ENCODE measurements at regions not wholly inside any gene's neighbourhood (a gene's known extent, or its start where the extent isn't known, plus 50 kb on each side); places are given as distances from the start of the nearest gene placed in this dataset.
"Not testable (repeated sequence)": the region's sequence is repeated elsewhere in the genome, so short reads cannot be mapped to it uniquely, and the experiment has no call there.

DNA sequence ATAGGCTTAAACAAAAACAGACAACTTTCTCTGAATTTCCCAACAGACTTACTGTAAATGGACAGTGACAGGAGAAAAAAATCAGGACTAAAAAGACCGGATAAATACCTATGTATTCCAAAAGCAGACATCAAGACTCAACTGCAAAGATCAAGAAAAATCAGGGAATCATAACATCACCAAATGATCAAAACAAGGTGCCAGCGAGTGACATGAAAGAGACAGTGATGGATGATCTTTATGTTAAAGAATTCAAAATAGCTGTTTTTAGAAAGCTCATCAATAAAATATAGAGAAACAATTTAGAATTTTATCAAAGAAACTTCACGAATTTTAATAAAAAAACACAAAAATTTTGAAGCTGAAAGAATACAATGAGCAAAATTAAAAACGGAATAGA lies 952.5 kb upstream of the ATXN7L3B start:
- DNase-seq: no peak

- no peak for DNase-seq
Observed at GRCh38 chr12:73589220-73589619, 948.4 kb upstream of the ATXN7L3B start.

- DNase-seq: no peak
Observed at GRCh38 chr12:73598626-73599025, 939.0 kb upstream of the ATXN7L3B start.

DNA sequence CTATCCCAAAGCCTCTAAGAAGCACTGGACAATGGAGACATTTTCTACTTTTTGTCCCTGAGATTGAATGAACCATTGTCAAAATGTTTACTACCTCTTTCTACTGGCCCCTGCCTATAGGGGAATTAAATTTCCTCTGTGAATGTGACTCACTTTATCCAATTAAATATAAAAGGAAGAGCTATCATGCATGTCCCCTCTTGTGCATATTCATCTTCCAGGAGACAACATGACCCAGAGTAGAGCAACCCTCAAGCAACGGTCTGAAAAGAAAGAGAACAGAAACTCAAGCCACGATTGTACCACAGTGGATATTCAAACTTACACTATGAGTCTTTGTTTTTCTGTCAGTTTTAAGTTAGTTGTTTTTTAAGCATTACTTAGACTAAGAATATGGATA lies 938.4 kb upstream of the ATXN7L3B start:
- no peak for DNase-seq

- DNase-seq: not testable (repeated sequence)
Observed at GRCh38 chr12:73605925-73606324, 931.7 kb upstream of the ATXN7L3B start.

- no peak for DNase-seq
Observed at GRCh38 chr12:73612551-73612950, 925.1 kb upstream of the ATXN7L3B start.

GRCh38 chr12:73623421-73623820 lies 914.2 kb upstream of the ATXN7L3B start:
- DNase-seq: no peak

GRCh38 chr12:73625226-73625625 lies 912.4 kb upstream of the ATXN7L3B start:
- no peak for DNase-seq

GRCh38 chr12:73629171-73629570 lies 908.5 kb upstream of the ATXN7L3B start:
- DNase-seq: no peak

- DNase-seq: no peak
Observed at GRCh38 chr12:73629893-73630831, 907.5 kb upstream of the ATXN7L3B start.

GRCh38 chr12:73632191-73632590 lies 905.4 kb upstream of the ATXN7L3B start:
- DNase-seq: no peak

GRCh38 chr12:73632661-73633060 lies 905.0 kb upstream of the ATXN7L3B start:
- DNase-seq: no peak

GRCh38 chr12:73639397-73639796 lies 898.2 kb upstream of the ATXN7L3B start:
- not testable (repeated sequence) for DNase-seq

DNA sequence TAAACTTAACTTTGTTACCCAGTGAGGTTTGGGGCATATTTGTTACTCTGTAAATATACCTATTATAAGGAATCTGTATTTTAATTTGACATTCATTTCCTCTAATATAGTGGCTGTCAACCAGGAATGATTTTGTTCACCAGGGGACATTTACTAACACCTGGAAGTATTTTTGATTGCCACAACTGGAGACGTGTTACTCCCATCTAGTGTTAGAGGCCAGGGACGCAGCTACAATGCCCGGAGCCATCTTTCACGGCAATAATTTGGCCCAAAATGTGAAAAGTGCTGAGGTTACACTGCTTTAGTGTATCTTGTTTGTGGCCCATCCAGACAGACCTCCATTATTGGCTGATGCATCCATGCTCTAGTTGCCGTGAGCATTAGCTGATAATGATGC lies 881.3 kb upstream of the ATXN7L3B start:
- no peak for DNase-seq

DNA sequence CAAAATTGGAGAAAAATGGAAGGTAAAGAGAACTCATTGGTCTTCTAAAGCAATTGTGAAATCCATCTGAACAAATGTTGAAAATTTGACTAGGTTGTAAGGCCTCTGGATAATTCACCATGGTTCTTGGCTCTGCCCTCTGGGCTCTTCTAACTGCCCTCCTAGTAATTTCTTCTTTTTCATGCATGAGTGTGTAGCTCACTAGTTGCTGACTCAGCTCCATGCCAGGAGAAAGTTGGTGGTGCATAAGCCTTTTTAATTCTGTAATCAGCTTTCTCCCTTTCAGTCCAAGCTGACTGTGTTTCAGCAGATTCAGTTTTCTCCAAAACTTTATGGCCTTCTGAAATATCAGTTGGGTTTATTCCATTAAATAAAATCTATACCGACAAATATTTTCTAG lies 877.8 kb upstream of the ATXN7L3B start:
- no peak for DNase-seq

GRCh38 chr12:73665193-73665592 lies 872.4 kb upstream of the ATXN7L3B start:
- DNase-seq: no peak

DNA sequence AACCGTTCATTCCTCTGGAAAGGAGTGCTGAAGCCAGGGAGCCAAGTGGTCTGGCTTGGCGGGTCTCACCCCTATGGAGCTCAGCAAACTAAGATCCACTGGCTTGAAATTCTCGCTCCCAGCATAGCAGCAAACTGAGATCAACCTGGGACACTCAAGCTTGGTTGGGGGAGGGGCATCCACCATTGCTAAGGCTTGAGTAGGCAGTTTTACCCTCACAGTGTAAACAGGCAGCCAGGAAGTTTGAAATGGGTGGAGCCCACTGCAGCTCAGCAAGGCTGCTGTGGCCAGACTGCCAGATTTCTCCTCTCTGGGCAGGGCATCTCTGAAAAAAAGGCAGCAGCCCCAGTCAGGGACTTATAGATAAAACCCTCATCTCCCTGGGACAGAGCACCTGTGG lies 866.1 kb upstream of the ATXN7L3B start:
- DNase-seq: not testable (repeated sequence)

DNA sequence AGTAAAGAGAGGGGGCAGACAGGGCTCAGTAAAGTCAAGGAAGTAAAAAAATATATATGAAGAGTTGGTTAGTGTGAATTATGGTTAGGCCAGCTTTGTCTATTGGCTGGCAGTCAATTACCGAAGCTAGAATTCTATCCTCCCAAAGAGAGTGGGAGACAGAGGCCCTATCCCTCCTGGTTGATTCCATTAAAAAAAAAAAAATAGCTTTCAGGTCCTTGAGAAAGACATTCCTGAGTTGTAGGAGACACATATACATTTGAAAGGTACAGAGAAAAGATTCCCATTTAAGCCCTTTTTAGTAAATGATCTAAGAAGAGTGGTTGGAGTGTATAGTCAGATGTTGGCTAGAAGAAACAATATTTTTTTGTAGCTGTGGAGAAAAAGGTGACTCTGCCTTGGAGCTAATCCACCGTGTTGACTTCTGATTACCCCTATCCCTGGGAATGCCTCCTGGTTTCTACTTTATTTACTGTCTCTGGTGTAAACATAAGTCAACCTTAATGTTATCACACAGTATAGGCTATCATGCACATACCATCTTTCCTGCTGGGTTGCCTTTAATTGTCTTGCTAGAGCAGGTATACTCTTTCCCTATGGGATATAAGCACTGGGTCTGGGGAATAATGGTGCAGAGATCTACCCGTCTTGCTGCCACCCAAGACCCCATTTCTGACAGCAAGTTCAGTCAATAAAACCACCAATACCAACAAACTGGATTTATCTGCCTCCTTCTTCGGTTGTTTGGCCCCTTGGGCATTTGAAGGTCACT lies 859.9 kb upstream of the ATXN7L3B start:
- DNase-seq: no peak

DNA sequence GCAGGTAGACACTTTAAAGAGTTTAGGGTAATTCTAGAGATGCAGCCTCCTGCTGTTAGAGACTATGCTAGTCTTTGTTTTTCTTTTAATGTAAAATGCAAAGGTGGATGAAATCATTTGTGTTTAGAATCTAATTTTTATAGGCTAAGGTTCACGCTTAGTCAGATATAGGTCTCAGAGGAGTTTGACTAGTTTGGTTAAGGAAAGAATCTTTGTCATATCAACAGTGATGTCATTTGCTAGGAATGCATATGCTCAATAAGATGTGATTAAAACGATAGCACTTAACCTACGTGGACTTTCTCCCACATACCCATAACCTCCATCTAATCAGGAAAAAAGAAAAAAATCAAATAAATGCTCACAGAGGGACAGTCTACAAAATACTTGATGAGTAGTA lies 859.3 kb upstream of the ATXN7L3B start:
- no peak for DNase-seq

GRCh38 chr12:73699318-73699717 lies 838.3 kb upstream of the ATXN7L3B start:
- no peak for DNase-seq

DNA sequence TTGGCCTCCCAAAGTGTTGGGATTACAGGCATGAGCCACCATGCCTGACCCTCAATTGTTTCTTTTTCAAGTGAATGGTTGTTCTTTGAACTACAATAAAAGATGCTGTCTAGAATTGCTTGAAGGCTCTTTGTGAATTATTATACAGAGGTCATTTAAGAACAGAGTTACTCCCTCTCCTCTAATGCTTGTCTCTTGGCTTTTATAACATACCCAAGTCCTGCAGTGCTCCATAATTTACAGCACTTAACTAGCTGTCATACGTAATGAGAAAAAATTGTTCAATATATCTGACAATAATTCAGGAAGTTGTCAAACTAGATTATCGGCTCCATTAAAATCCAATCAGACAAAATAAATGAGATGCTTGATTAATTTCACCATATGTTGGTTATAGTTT lies 823.0 kb upstream of the ATXN7L3B start:
- DNase-seq: no peak

GRCh38 chr12:73716143-73716542 lies 821.5 kb upstream of the ATXN7L3B start:
- not testable (repeated sequence) for DNase-seq

DNA sequence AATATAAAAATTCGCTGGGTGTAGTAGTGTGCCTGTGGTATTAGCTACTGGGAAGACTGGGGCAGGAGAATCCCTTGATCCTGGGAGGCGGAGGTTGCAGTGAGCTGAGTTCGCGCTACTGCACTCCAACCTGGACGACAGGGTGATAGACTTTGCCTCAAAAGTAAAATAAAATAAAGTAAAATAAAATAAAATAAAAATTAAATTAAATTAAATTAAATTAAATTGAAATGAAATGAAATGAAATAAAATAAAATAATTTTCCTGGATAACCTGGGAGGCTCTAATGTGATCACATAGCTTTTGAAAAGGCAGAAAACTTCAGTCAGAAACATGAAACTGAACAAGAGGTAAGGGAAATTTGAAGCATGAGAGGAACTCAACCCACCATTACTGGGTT lies 818.4 kb upstream of the ATXN7L3B start:
- DNase-seq: no peak

DNA sequence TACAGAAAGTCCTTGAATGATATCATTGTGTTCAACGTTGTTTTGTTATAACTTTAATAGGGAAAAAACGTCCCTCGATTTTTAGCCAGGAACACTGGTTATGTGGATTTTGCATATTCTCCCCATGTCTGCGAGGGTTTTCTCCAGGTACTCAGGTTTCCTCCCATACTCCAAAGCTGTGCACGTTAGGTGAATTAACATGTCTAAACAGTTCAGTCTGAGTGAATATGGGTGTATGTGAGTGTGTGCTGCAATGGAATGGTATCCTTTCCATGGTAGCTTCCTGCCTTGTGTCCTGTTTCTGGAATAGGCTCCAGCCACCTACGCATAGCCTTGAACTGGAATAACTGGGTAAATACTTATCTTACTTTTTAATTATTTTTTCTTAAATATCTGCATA lies 810.8 kb upstream of the ATXN7L3B start:
- DNase-seq: no peak
